ENCODE measurements at regions not wholly inside any gene's neighbourhood (a gene's known extent, or its start where the extent isn't known, plus 50 kb on each side); places are given as distances from the start of the nearest gene placed in this dataset.

- Histone ChIP-seq H3K9ac (ENCODE audit: low read length) (no peak overlapping the region), H3K4me3 (ENCODE audit: low read length) (no peak overlapping the region), H3K9me3 (ENCODE audit: control insufficient read depth, low read length) (peaks cover 16% of the 10 kb centered on the region), H3K4me1 (ENCODE audit: control insufficient read depth, insufficient read depth, low read length) (peaks cover 4% of the 10 kb centered on the region), H3K36me3 (ENCODE audit: control insufficient read depth, insufficient read depth, low read length, severe bottlenecking) (no peaks in the 10 kb centered on the region), H3K27me3 (replicated peaks; ENCODE audit: control insufficient read depth, insufficient read depth, low read length) (peaks cover 17% of the 10 kb centered on the region)
- no peak for DNase-seq (ENCODE audit: low read depth)
These were observed 68.9 kb upstream of the GNAZ start for GRCh38 chr22:23001463-23001862.

DNA sequence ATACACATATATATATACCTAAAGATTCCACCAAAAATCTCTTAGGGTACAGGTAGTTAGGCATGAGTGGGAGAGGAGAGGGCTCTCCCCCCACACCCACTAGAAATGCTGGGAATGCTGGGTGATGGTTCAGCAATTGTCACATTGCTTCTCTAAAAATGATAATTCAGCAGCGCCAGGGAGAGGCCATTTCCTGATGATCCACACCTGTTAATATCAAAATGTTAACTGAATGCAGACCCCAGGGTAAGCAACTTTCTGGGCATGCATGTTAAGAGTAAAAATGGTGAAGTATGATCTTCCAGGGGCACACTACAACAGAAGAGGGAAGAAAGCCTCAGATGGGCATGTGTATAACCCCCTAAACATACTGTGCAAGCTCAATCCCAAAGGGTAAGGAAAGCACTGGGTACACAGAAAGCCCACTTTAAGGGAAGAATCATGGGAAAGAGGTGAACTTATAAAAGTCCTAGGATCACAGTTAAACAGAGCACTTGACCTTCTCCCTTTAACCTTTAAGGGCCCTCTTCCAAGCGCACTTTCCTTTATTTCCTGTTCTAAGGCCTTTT, 67.6 kb upstream of the GNAZ start:
- Histone ChIP-seq H3K36me3 (ENCODE audit: control insufficient read depth, insufficient read depth, low read length, severe bottlenecking) (no peaks in the 10 kb centered on the region), H3K9ac (ENCODE audit: low read length) (no peak overlapping the region), H3K4me1 (ENCODE audit: control insufficient read depth, insufficient read depth, low read length) (peaks cover 4% of the 10 kb centered on the region), H3K9me3 (ENCODE audit: control insufficient read depth, low read length) (peaks cover 4% of the 10 kb centered on the region), H3K27me3 (replicated peaks; ENCODE audit: control insufficient read depth, insufficient read depth, low read length) (peaks cover 17% of the 10 kb centered on the region), H3K4me3 (ENCODE audit: low read length) (no peak overlapping the region)
- no peak for DNase-seq (ENCODE audit: low read depth)

- no peak for DNase-seq (ENCODE audit: low read depth)
- Histone ChIP-seq H3K27me3 (replicated peaks; ENCODE audit: control insufficient read depth, insufficient read depth, low read length) (peaks cover 20% of the 10 kb centered on the region), H3K36me3 (ENCODE audit: control insufficient read depth, insufficient read depth, low read length, severe bottlenecking) (no peaks in the 10 kb centered on the region), H3K9ac (ENCODE audit: low read length) (no peak overlapping the region), H3K9me3 (ENCODE audit: control insufficient read depth, low read length) (no peaks in the 10 kb centered on the region), H3K4me1 (ENCODE audit: control insufficient read depth, insufficient read depth, low read length) (no peaks in the 10 kb centered on the region), H3K4me3 (ENCODE audit: low read length) (no peak overlapping the region)
These were observed 62.5 kb upstream of the GNAZ start for GRCh38 chr22:23007823-23008222.

- Histone ChIP-seq H3K9ac (ENCODE audit: low read length) (no peak overlapping the region), H3K4me3 (ENCODE audit: low read length) (no peak overlapping the region), H3K36me3 (ENCODE audit: control insufficient read depth, insufficient read depth, low read length, severe bottlenecking) (no peaks in the 10 kb centered on the region), H3K4me1 (ENCODE audit: control insufficient read depth, insufficient read depth, low read length) (no peaks in the 10 kb centered on the region), H3K9me3 (ENCODE audit: control insufficient read depth, low read length) (no peaks in the 10 kb centered on the region), H3K27me3 (replicated peaks; ENCODE audit: control insufficient read depth, insufficient read depth, low read length) (peaks cover 20% of the 10 kb centered on the region)
- no peak for DNase-seq (ENCODE audit: low read depth)
These were observed 61.4 kb upstream of the GNAZ start for GRCh38 chr22:23008896-23009295.

Measured in adipocyte (in vitro differentiated cells).